Esophagus squamous epithelium (tissue), 5 donors: ENCODE measurements at regions not wholly inside any gene's neighbourhood (a gene's known extent, or its start where the extent isn't known, plus 50 kb on each side); places are given as distances from the start of the nearest gene placed in this dataset.

Experiments used
- DNase-seq: peaks from one replicate; lab custom pipeline; 2025; lab: John Stamatoyannopoulos, UW
- H3K27ac ChIP-seq, 4 donors: fragments of 200-600 bp; sonication (generic); one replicate each; pipeline ENCODE4 v1.5.1; 2016 to 2019; ENCODE audit warnings: mild to moderate bottlenecking in 1 of 4
- H3K27me3 ChIP-seq, 4 donors: fragments of 200-600 bp; sonication (generic); 1 replicate in 3 of 4; 2 replicates in 1 of 4; pipeline versions ENCODE4 v1.5.1 to v1.6.0; 2017 to 2021; ENCODE audit warnings: antibody characterized with exemption in 1 of 4
- H3K36me3 ChIP-seq, 3 donors: fragments of 200-600 bp; sonication (generic); one replicate each; pipeline ENCODE4 v1.5.1; 2016 to 2019
- H3K4me1 ChIP-seq, 3 donors: fragments of 200-600 bp; sonication (generic); one replicate each; pipeline ENCODE4 v1.5.1; 2017 to 2019
- H3K4me3 ChIP-seq, 4 donors: fragments of 200-600 bp; sonication (generic); 1 replicate in 3 of 4; 2 replicates in 1 of 4; pipeline ENCODE4 v1.5.1; 2016 to 2019; ENCODE audit warnings: mild to moderate bottlenecking in 2 of 4, moderate library complexity in 1 of 4
- H3K9me3 ChIP-seq, 3 donors: fragments of 200-600 bp; sonication (generic); one replicate each; pipeline ENCODE4 v1.5.1; 2016 to 2019
- CTCF ChIP-seq, 6 experiments: fragments of 450-650 bp in 4 of 6; fragments of 200-600 bp in 2 of 6; sonication (generic) in 2 of 6; IDR thresholded peaks; one replicate each; pipeline ENCODE4 v1.5.1; 2016 to 2019; ENCODE audit warnings: antibody characterized with exemption in 6 of 6, mild to moderate bottlenecking in 4 of 6, moderate library complexity in 4 of 6
- POLR2A ChIP-seq, 4 donors: fragments of 450-650 bp; IDR thresholded peaks; one replicate each; pipeline ENCODE4 v1.6.1; 2017; ENCODE audit warnings: antibody characterized with exemption in 4 of 4, mild to moderate bottlenecking in 4 of 4, moderate library complexity in 3 of 4
- WGBS, 2 donors: methylation state at CpG; one replicate each; pipeline ENCODE4 v1.1.5; 2018; 5-methylcytosine and 5-hydroxymethylcytosine counted together
- intact Hi-C: fragments of 100-400 bp; cut with DNase I; formaldehyde crosslinking; loops from one replicate; pipeline ENCODE4 v1.15.0; 2022
- donor health status: DM: yes; HTN: yes; CAD: no.

DNA sequence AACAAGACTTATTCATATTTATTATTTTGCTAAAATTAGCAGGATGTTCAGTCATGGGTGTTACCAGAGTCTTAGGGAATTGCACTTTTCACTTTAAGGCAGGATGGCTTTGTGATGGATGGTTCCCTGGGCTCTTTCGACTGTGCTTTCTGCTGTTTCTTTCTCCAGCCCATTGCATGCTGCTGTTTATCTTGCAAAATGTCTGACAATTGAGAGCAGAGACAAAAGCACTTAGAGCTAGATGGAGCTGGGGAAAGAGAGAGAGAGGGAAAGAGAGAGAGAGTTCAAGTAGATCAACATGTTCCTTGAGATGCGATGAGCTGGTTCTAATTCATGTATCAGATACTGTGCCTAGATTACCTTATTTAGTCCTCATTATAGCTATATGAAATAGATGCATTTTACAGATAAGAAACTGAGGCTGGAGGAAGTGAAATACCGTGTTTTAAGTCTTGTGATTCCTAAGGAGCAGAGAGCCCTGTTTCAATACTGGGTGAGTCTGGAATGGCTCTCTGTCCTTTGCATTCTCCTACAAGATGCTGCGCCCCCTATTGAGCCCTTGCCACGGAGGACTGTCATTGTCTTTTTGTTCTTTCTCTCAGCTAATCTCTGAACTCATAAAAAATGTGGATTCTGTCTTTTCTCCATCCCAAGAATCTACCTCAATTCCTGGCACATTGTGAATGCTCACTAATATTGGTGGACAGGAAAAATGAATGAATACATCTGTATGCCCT lies 227.9 kb downstream of the ALG10B start:
- Histone ChIP-seq H3K36me3 (no peaks in the 10 kb centered on the region), H3K27me3 (no peaks in the 10 kb centered on the region), H3K4me1 (no peaks in the 10 kb centered on the region), H3K4me3 (no peak overlapping the region), H3K27ac (no peak overlapping the region), H3K9me3 (no peaks in the 10 kb centered on the region)
- DNase-seq: no peak
- WGBS, 2 donors: 49 to 56% methylated on average over 5 of the region's 5 CpGs
- TF ChIP-seq POLR2A (IDR thresholded peaks at IDR 0.05) (no peak), CTCF (IDR thresholded peaks at IDR 0.05) (no peak)
- intact Hi-C loops: no loop called here

GRCh38 chr12:38547586-38547985 lies 231.0 kb downstream of the ALG10B start:
- Histone ChIP-seq H3K27me3 (no peaks in the 10 kb centered on the region), H3K4me3 (no peak overlapping the region), H3K27ac (no peak overlapping the region), H3K9me3 (no peaks in the 10 kb centered on the region), H3K4me1 (no peaks in the 10 kb centered on the region), H3K36me3 (no peaks in the 10 kb centered on the region)
- no peak for DNase-seq
- TF ChIP-seq CTCF (IDR thresholded peaks at IDR 0.05) (no peak), POLR2A (IDR thresholded peaks at IDR 0.05) (no peak)
- 27 to 43% methylated on average over 1 of the region's 1 CpG for WGBS, 2 donors
- intact Hi-C loops: no loop called here

DNA sequence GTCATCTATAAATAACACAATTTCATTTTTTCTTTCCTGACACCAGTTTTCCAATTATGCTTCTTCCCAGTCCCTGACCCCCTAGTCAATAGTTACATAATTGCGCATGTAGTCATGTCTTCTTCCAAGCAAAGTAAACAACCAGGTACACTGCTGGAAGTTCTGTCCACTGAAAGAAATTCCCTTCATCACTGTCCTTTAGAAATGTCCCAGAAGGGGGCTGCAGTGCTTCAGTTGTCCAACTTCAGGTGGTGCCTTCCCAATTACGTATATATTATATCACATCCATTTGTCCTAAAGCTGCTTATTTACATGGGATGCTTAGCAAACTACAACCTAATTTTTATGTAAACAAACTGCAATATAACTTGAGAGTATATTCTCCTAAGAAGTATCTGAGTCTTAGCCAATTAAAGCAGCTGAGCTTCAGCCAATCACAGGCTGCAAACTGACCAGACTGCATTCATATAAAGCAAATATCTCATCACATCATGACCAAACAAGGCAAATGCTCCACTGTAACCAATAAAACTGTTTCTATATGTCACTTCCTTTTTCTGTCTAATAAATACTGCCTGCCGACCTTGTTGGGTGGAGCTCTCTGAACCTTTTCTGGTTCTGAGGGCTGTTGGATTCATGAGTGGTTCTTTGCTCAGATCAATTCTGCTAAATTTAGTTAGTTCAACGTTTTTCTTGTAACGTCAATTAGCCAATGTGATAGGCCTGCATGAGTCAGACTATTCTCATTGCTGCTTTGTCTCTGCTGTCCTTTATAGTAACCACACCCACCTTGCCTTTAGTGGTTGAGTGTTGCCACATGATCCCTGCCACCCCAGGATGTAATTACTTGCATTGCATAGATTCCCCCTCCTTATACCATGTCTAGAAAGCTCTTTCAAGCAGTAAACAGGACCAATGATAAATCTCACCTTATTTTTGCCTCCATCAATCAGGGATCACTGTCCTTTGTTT lies 239.3 kb downstream of the ALG10B start:
- Histone ChIP-seq H3K27ac (no peak overlapping the region), H3K27me3 (no peaks in the 10 kb centered on the region), H3K9me3 (no peaks in the 10 kb centered on the region), H3K4me3 (no peak overlapping the region), H3K36me3 (no peaks in the 10 kb centered on the region), H3K4me1 (peaks cover 0 to 13% (median 0%) of the 10 kb centered on the region in 3 donors)
- no peak for DNase-seq
- intact Hi-C loops: no loop called here
- no peak for TF ChIP-seq POLR2A (IDR thresholded peaks at IDR 0.05)
- 48 to 51% methylated on average over 5 of the region's 5 CpGs for WGBS, 2 donors

DNA sequence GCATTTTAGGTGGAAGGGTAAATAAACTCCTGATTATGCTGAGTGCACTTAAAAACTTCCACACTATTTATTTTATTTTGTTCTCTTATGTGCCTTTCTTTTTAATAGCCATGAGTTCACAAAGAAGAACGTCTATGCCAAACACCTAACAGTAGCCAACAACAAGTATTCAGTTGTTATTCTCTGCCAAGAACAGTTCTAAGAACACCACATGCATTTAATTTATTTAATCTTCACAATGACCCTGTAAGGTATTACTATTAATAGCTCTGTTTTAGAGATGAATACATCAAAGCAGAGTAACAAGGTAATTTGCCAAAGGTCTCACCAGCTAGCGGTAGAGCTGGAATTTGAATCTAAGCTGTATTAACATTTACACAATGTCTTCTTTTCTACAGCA lies 240.1 kb downstream of the ALG10B start:
- TF ChIP-seq POLR2A (IDR thresholded peaks at IDR 0.05) (no peak), CTCF (IDR thresholded peaks at IDR 0.05) (no peak)
- WGBS, 2 donors: 22 to 38% methylated on average over 2 of the region's 2 CpGs
- Histone ChIP-seq H3K9me3 (no peaks in the 10 kb centered on the region), H3K36me3 (no peaks in the 10 kb centered on the region), H3K4me3 (no peak overlapping the region), H3K27me3 (no peaks in the 10 kb centered on the region), H3K27ac (no peak overlapping the region), H3K4me1 (peaks cover 0 to 13% (median 0%) of the 10 kb centered on the region in 3 donors)
- DNase-seq: no peak
- intact Hi-C loops: no loop called here

DNA sequence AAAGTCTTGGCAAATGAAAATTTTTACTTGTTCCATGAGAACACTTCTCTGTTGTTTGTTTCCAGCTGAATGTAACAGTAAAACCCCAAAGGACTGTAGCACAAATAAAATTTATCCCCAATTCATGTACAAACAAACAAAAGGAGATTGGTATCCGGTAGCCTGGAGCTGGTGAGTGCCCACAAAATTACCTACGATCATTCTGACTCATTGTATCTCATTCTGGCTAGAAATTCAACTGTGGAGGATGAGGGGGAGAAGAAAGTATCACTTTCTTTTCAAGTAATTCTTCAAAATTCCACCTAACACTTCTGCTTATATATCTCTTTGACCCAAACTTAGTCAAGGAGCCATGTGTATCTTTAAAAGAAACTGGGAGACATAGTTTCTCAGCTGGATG lies 268.5 kb downstream of the ALG10B start:
- no peaks in the 10 kb centered on the region for H3K36me3 ChIP-seq
- 41 to 49% methylated on average over 2 of the region's 2 CpGs for WGBS, 2 donors
- TF ChIP-seq CTCF (IDR thresholded peaks at IDR 0.05): no peak
- no peak for TF ChIP-seq POLR2A (IDR thresholded peaks at IDR 0.05)
- intact Hi-C loops: no loop called here
- no peak for DNase-seq
- H3K9me3 ChIP-seq: no peaks in the 10 kb centered on the region
- H3K4me1 ChIP-seq: no peaks in the 10 kb centered on the region
- no peaks in the 10 kb centered on the region for H3K27me3 ChIP-seq
- no peak overlapping the region for H3K4me3 ChIP-seq
- H3K27ac ChIP-seq: no peak overlapping the region
